NT2/D1 (cell line): ENCODE measurements at regions not wholly inside any gene's neighbourhood (a gene's known extent, or its start where the extent isn't known, plus 50 kb on each side); places are given as distances from the start of the nearest gene placed in this dataset.

Experiments used
- SUZ12 ChIP-seq: IDR thresholded peaks from 2 replicates; pipeline ENCODE4 v1.6.1; 2011; ENCODE audit not compliant: insufficient read length, insufficient read depth; ENCODE audit errors: extremely low read depth
- YY1 ChIP-seq: IDR thresholded peaks from 2 replicates; pipeline ENCODE4 v1.6.1; 2011; ENCODE audit not compliant: insufficient read length, insufficient read depth

DNA sequence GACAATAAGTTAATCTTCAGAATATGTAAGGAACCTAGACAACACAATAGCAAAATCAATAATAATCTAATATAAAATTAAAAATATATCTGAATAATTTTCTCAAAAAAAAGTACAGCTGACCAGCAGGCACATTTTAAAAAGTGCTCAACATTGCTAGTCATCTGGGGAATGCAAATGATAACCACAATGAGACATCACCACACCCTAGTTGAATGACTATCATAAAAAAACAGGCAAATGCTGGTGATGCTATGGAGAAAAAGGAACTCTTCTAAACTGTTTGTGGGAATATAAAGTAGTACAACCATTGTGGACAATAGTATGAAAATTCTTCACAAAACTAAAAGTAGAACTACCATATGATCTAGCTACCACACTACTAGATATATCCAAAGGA lies 956.9 kb upstream of the NDST4 start:
- TF ChIP-seq YY1 (no peak), SUZ12 (no peak)
